ENCODE measurements at regions not wholly inside any gene's neighbourhood (a gene's known extent, or its start where the extent isn't known, plus 50 kb on each side); places are given as distances from the start of the nearest gene placed in this dataset.

DNA sequence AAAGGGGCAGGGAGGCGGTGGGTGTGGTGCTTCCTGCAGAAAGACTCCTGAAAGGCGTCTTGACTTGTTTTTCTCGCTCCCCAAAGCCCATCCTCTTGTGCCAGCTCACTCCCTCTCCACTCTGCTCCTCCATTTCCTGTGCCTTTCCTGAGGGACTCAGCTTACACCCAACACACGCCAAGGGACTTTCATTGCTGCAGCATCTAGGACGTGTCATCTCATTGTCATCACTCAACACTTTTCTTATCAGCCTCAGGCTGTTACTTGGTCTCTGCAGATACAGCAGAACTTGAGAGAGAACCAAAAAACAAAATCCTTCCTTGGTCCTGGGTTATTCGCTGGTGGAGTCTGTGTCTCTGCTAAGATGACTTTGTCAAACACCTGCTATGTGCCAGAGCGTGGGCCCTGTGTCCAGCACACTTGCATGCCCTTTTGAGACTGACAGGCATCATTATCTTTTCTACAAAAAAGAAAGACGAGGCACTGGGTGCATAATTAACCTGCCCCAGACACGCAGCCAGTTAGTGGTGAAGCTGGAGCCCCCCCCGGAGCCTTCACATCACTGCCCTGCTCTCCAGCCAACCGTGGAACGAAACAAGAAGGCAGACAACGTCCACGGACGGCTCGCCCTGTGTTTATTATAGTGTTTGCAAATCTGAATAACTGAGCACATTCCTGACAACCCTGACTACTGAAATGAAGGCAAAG lies 261.7 kb upstream of the HDAC4 start:
- no CpG with 5 or more reads among the region's 16 CpGs for WGBS (ENCODE audit: insufficient coverage, insufficient read length)
- no peaks in the 10 kb centered on the region for H3K4me1 ChIP-seq (ENCODE audit: control insufficient read depth, insufficient read depth, low read length)

DNA sequence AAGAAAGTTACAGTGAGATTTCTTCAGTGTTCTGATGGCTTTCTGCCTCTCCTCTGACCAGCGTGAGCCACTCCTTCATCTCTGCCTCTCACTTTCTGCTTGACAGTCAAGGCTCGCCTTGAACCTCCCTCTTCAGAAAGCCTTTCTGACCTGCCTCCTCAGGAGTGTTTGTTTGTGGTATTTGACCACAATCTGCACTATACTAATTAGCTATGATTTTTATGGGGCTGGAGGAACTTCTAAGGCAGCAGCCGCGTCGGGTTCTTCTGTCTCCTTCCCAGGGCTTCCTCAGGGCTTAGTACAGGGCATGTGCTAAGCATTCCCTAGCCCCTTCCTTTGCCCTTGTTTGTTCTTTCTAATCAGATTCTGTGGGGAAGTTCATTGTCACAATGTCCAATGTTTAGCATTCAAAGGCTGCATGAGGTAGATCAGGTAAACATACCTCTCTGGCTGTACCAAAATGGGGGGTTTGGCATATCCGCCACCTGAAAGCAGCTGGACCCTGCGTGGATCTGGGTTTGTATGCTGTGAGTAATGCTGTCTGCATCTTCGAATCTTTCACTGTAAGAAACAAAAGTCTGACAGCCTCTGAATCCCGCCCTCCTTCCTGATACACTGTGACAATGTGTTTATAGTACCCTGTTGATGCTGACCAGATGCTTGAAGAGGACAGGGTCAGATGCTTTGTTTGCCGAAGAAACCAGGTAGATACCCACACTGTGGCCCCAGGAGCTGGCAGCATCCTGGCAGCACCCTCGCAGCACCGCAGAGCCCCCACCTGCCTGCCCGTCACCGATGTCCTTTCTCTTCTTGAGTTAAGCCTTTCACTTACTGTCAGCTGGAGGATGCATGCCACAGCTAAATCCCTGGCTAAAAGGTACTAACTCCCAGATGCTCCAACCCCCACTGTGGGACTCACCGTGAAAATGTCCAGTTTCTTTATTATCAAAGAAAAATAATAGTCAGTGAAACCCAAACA lies 260.8 kb upstream of the HDAC4 start:
- no peaks in the 10 kb centered on the region for H3K36me3 ChIP-seq (ENCODE audit: control insufficient read depth, insufficient read depth, low read length)
- no peak for DNase-seq (ENCODE audit: low read depth, low spot score)
- WGBS (ENCODE audit: insufficient coverage, insufficient read length), result no CpG with 5 or more reads among the region's 15 CpGs
- H3K9me3 ChIP-seq (ENCODE audit: control insufficient read depth, insufficient read depth, low read length), result no peaks in the 10 kb centered on the region
- no peaks in the 10 kb centered on the region for H3K4me1 ChIP-seq (ENCODE audit: control insufficient read depth, insufficient read depth, low read length)
- H3K27me3 ChIP-seq (ENCODE audit: control insufficient read depth, insufficient read depth, low read length), result no peaks in the 10 kb centered on the region
- H3K4me3 ChIP-seq (ENCODE audit: low read length), result no peak overlapping the region
- H3K27ac ChIP-seq (ENCODE audit: low read length), result no peak overlapping the region

More for the DNA sequence above, 261.7 kb upstream of the HDAC4 start:
- H3K27ac ChIP-seq (ENCODE audit: low read length), result no peak overlapping the region
- DNase-seq (ENCODE audit: low read depth, low spot score), result no peak
- H3K27me3 ChIP-seq (ENCODE audit: control insufficient read depth, insufficient read depth, low read length), result no peaks in the 10 kb centered on the region
- no peaks in the 10 kb centered on the region for H3K9me3 ChIP-seq (ENCODE audit: control insufficient read depth, insufficient read depth, low read length)
- H3K36me3 ChIP-seq (ENCODE audit: control insufficient read depth, insufficient read depth, low read length), result no peaks in the 10 kb centered on the region
- H3K4me3 ChIP-seq (ENCODE audit: low read length), result no peak overlapping the region

DNA sequence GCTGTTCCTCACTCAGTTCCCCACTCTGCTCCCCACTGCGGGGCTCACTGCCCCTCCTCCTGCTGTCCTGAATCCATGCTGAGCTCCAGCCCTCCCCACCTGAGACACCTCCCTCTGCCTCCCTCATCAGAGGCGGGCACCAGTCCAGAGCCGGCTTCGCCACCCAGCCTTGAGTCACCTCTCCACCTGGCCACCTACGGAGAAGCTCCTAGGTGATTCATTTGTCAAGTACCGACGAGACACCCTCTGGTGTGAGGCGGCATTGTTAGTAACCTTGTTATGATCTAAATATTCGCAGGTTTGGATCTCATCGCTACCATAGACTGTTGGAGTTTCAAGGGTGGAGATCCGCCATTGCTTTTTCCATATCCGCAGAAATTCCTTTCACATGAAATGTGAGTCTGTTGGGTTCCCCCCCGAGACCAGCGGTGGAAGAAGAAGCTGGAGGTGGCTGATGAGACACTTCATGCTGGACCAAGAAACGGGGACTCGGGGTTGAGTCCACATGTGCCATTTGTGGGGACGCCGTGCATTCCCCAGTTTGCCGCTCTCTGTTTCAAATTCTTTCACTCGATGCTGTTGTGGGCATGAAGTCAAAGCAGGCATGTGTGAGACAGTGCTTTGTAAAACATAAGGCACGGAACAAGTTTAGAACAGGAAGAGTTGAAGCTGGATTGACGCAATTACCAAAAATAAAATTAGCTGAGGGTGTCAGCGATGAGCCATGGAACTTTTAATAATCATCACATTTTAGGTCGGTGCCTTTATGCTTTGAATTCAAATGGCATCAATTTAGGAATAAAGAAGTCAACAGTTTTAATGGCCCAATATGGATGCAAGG lies 259.8 kb upstream of the HDAC4 start:
- no CpG with 5 or more reads among the region's 24 CpGs for WGBS (ENCODE audit: insufficient coverage, insufficient read length)
- no peaks in the 10 kb centered on the region for H3K36me3 ChIP-seq (ENCODE audit: control insufficient read depth, insufficient read depth, low read length)
- no peak for DNase-seq (ENCODE audit: low read depth, low spot score)

DNA sequence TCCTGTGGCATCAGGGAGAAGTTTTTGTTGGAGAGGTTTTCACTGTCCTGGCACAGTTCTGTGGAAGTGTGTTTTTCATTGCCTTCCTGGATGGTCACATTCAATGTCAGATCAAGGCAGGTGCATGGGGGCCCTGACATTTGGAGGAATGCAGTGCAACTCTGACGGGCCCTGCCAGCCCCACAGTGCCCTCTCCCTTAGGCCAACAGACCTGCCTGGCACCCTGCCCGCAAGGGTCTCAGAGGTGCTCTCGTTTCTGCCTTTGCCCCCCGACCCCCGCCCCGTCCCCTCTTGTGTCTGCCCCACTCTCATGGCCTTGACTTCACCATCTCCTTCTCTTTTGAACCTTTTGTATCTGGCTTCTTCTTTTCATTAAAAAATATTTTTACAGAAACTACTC lies 257.2 kb upstream of the HDAC4 start:
- Histone ChIP-seq H3K4me3 (ENCODE audit: low read length) (no peak overlapping the region), H3K27me3 (ENCODE audit: control insufficient read depth, insufficient read depth, low read length) (no peaks in the 10 kb centered on the region), H3K4me1 (ENCODE audit: control insufficient read depth, insufficient read depth, low read length) (no peaks in the 10 kb centered on the region), H3K27ac (ENCODE audit: low read length) (no peak overlapping the region), H3K9me3 (ENCODE audit: control insufficient read depth, insufficient read depth, low read length) (no peaks in the 10 kb centered on the region), H3K36me3 (ENCODE audit: control insufficient read depth, insufficient read depth, low read length) (no peaks in the 10 kb centered on the region)
- no CpG with 5 or more reads among the region's 6 CpGs for WGBS (ENCODE audit: insufficient coverage, insufficient read length)
- DNase-seq (ENCODE audit: low read depth, low spot score), result no peak

More for the DNA sequence above, 259.8 kb upstream of the HDAC4 start:
- Histone ChIP-seq H3K27ac (ENCODE audit: low read length) (no peak overlapping the region), H3K4me3 (ENCODE audit: low read length) (no peak overlapping the region), H3K4me1 (ENCODE audit: control insufficient read depth, insufficient read depth, low read length) (no peaks in the 10 kb centered on the region), H3K9me3 (ENCODE audit: control insufficient read depth, insufficient read depth, low read length) (no peaks in the 10 kb centered on the region), H3K27me3 (ENCODE audit: control insufficient read depth, insufficient read depth, low read length) (no peaks in the 10 kb centered on the region)

DNA sequence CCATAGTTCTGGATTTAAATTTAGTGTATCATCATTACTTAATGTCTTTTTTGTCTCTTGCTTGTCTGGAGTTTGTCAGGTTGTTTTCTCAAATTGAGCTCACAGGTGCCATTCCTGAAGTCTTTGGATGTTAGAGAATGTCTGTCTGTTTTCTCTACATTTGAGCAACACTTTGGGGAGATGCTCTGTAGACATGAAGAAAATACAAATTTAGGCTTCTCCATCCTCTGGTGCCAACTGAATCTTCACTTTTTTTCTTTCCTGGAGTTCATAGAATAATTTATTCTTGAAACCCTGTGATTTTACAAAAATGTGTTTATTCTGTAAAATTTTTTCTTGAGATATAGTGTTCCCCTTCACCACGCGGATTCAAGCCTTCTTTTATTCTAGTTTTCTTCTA lies 256.4 kb upstream of the HDAC4 start:
- Histone ChIP-seq H3K4me3 (ENCODE audit: low read length) (no peak overlapping the region), H3K27me3 (ENCODE audit: control insufficient read depth, insufficient read depth, low read length) (no peaks in the 10 kb centered on the region), H3K27ac (ENCODE audit: low read length) (no peak overlapping the region), H3K9me3 (ENCODE audit: control insufficient read depth, insufficient read depth, low read length) (no peaks in the 10 kb centered on the region), H3K4me1 (ENCODE audit: control insufficient read depth, insufficient read depth, low read length) (no peaks in the 10 kb centered on the region), H3K36me3 (ENCODE audit: control insufficient read depth, insufficient read depth, low read length) (no peaks in the 10 kb centered on the region)
- WGBS (ENCODE audit: insufficient coverage, insufficient read length), result no CpG with 5 or more reads among the region's 2 CpGs
- no peak for DNase-seq (ENCODE audit: low read depth, low spot score)

DNA sequence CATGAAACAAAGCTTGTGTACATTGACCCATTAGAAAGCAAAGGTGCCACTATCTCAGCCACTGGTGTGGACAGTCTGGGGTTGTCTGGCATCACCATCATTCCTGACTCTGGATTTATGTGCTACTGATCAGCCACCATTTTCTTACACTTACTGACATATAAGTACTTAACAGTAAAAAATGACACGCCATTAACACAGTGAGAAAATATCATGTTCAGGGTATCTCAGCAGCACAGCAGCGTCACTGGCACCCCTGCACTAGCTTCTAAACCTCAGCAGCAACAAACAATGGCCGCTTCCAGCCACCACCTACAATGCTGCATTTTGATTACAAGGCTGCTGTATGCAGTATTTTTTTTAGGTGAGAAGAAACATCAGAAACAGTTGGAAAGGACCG lies 253.4 kb upstream of the HDAC4 start:
- Histone ChIP-seq H3K9me3 (ENCODE audit: control insufficient read depth, insufficient read depth, low read length) (no peaks in the 10 kb centered on the region), H3K4me3 (ENCODE audit: low read length) (no peak overlapping the region), H3K36me3 (ENCODE audit: control insufficient read depth, insufficient read depth, low read length) (no peaks in the 10 kb centered on the region), H3K27ac (ENCODE audit: low read length) (no peak overlapping the region), H3K27me3 (ENCODE audit: control insufficient read depth, insufficient read depth, low read length) (no peaks in the 10 kb centered on the region), H3K4me1 (ENCODE audit: control insufficient read depth, insufficient read depth, low read length) (no peaks in the 10 kb centered on the region)
- DNase-seq (ENCODE audit: low read depth, low spot score), result no peak
- WGBS (ENCODE audit: insufficient coverage, insufficient read length), result no CpG with 5 or more reads among the region's 4 CpGs

DNA sequence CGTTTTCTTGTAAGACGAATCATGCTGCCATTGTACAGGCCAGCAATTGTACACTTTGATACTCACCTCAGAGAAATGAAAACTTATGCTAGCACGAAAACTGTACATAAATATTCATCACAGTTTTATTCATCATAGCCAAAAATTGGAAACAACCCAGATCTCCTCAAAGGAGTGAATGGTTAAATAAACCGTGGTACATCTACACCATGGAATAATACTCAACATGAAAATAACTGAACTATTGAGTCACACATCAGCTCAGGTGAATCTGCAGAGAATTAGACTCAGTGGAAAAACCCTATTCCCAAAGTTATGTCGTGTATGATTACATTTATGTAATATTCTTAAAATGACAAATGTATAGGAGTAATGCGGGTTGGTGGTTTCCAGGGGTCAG lies 251.0 kb upstream of the HDAC4 start:
- Histone ChIP-seq H3K4me3 (ENCODE audit: low read length) (no peak overlapping the region), H3K27me3 (ENCODE audit: control insufficient read depth, insufficient read depth, low read length) (no peaks in the 10 kb centered on the region; the same call in 1 of the 2 replicates), H3K36me3 (ENCODE audit: control insufficient read depth, insufficient read depth, low read length) (no peaks in the 10 kb centered on the region), H3K9me3 (ENCODE audit: control insufficient read depth, insufficient read depth, low read length) (no peaks in the 10 kb centered on the region), H3K4me1 (ENCODE audit: control insufficient read depth, insufficient read depth, low read length) (no peaks in the 10 kb centered on the region), H3K27ac (ENCODE audit: low read length) (no peak overlapping the region)
- no peak for DNase-seq (ENCODE audit: low read depth, low spot score)
- 100% methylated on average over 1 of the region's 6 CpGs for WGBS (ENCODE audit: insufficient coverage, insufficient read length)

DNA sequence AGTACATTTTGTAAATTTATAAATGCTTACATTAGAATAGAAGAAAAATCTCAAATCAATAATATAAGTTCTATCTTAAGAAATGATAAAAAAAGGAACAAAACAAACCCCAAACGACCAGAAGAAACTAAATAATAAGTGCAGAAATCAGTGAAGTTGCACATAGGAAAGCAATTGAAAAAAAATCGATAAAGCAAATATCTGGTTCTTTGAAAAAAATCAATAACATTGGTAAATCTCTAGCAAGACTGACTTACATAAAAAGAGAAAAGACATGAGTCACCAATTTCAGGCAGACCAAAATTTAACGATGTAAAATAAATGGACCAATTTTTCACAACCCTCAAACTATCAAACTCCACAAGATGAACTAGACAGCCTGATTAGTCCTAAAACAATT lies 249.9 kb upstream of the HDAC4 start:
- no CpG with 5 or more reads among the region's 3 CpGs for WGBS (ENCODE audit: insufficient coverage, insufficient read length)
- Histone ChIP-seq H3K27me3 (ENCODE audit: control insufficient read depth, insufficient read depth, low read length) (no peaks in the 10 kb centered on the region; the same call in 1 of the 2 replicates), H3K9me3 (ENCODE audit: control insufficient read depth, insufficient read depth, low read length) (no peaks in the 10 kb centered on the region), H3K4me3 (ENCODE audit: low read length) (no peak overlapping the region), H3K4me1 (ENCODE audit: control insufficient read depth, insufficient read depth, low read length) (no peaks in the 10 kb centered on the region), H3K27ac (ENCODE audit: low read length) (no peak overlapping the region), H3K36me3 (ENCODE audit: control insufficient read depth, insufficient read depth, low read length) (no peaks in the 10 kb centered on the region)
- no peak for DNase-seq (ENCODE audit: low read depth, low spot score)

DNA sequence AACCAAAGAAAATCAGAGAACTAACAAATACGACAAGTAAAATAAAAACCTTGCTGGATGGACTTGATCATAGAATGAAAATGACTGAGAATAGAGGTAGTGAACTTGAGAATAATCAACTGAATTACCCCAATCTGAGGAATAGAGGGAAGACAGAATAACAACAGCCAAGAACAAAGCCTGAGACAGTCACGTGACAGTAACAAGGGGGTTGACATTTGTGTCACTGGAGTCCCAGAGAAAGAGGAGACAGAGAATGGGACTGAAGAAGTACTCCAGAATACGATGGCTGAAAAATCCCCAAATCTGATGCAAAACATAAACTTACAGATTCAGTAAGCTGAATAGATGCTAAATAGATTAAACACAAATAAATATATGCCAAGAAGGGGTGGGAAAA lies 248.5 kb upstream of the HDAC4 start:
- no peaks in the 10 kb centered on the region for H3K4me1 ChIP-seq (ENCODE audit: control insufficient read depth, insufficient read depth, low read length)
- no peak overlapping the region for H3K27ac ChIP-seq (ENCODE audit: low read length)
- H3K36me3 ChIP-seq (ENCODE audit: control insufficient read depth, insufficient read depth, low read length), result no peaks in the 10 kb centered on the region
- H3K9me3 ChIP-seq (ENCODE audit: control insufficient read depth, insufficient read depth, low read length), result no peaks in the 10 kb centered on the region
- DNase-seq (ENCODE audit: low read depth, low spot score), result no peak
- H3K27me3 ChIP-seq (ENCODE audit: control insufficient read depth, insufficient read depth, low read length), result no peaks in the 10 kb centered on the region; the same call in 1 of the 2 replicates
- WGBS (ENCODE audit: insufficient coverage, insufficient read length), result no CpG with 5 or more reads among the region's 3 CpGs
- H3K4me3 ChIP-seq (ENCODE audit: low read length), result no peak overlapping the region

DNA sequence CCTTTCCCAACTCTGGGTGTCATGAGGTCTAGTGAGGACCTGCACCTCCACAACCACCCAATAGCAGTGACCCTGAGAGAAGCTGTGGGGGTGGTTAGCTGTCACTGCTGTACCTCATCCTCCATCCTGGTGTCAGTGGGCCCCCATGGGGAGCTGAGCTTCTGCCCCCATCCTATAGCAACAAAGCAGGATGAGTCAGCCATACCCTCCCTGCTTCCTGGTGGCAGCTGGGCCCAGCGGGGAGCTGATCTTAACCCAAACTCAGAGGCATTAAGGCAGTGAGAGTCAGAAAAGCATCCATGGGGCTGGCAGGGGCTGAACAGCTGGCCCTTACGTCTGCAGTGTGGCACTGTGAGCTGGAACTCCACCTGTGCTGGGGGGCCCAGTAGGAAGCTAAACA lies 247.8 kb upstream of the HDAC4 start:
- Histone ChIP-seq H3K27me3 (ENCODE audit: control insufficient read depth, insufficient read depth, low read length) (no peaks in the 10 kb centered on the region; the same call in 1 of the 2 replicates), H3K27ac (ENCODE audit: low read length) (no peak overlapping the region), H3K9me3 (ENCODE audit: control insufficient read depth, insufficient read depth, low read length) (no peaks in the 10 kb centered on the region), H3K36me3 (ENCODE audit: control insufficient read depth, insufficient read depth, low read length) (no peaks in the 10 kb centered on the region), H3K4me1 (ENCODE audit: control insufficient read depth, insufficient read depth, low read length) (no peaks in the 10 kb centered on the region), H3K4me3 (ENCODE audit: low read length) (no peak overlapping the region)
- WGBS (ENCODE audit: insufficient coverage, insufficient read length), result no CpG with 5 or more reads among the region's 2 CpGs
- no peak for DNase-seq (ENCODE audit: low read depth, low spot score)
